ENCODE measurements at regions not wholly inside any gene's neighbourhood (a gene's known extent, or its start where the extent isn't known, plus 50 kb on each side); places are given as distances from the start of the nearest gene placed in this dataset.

DNA sequence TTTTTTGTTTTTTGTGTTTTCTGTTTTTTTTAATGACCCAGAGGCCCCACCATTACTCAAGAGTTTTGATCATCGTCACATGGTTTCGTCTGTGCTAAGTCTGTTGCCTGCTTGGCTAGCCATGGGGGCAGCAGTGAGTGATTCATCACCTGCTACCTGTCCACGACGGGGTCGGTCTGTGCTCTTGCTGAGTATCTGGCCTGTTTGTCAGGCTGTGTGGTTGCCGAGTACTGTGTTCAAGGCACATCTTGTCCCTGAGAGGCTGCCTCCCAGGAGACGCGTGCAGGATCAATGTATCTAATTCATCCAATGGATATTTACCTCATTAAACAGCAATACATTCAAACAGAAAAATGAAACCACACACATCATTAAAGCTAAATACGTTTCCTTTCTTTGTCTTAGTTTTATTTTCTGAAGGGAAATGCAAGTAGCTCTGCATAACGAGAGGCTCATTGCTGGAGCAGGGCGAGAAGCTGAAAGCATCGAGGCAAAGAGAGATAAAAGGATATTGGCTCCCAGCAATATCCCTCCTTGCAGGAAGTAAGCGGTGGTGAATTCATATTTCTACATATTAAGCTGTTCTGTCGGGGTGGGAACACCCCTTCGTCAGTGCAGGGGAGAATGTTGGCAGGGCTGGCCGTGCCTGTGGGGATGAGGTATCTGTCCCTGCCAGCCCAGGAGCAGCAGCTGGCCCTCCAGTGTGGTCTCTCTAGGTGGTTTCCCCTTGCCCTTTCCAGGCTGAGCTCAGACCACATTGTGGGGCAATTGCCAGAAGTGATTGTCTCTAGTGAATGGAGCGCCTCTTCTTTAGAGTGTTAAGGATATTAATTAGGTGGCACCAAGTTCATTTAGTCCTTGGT, 166.2 kb upstream of the ASIC2 start:
- TF ChIP-seq, protein P1, sequence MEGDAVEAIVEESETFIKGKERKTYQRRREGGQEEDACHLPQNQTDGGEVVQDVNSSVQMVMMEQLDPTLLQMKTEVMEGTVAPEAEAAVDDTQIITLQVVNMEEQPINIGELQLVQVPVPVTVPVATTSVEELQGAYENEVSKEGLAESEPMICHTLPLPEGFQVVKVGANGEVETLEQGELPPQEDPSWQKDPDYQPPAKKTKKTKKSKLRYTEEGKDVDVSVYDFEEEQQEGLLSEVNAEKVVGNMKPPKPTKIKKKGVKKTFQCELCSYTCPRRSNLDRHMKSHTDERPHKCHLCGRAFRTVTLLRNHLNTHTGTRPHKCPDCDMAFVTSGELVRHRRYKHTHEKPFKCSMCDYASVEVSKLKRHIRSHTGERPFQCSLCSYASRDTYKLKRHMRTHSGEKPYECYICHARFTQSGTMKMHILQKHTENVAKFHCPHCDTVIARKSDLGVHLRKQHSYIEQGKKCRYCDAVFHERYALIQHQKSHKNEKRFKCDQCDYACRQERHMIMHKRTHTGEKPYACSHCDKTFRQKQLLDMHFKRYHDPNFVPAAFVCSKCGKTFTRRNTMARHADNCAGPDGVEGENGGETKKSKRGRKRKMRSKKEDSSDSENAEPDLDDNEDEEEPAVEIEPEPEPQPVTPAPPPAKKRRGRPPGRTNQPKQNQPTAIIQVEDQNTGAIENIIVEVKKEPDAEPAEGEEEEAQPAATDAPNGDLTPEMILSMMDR (conservative IDR thresholded peaks at IDR 0.05) = no peak
- TF ChIP-seq ZFX (IDR thresholded peaks at IDR 0.05) = no peak
